Muscle of leg (tissue), 3 donors: ENCODE measurements at regions not wholly inside any gene's neighbourhood (a gene's known extent, or its start where the extent isn't known, plus 50 kb on each side); places are given as distances from the start of the nearest gene placed in this dataset.

Experiments used
- DNase-seq: peaks from one replicate; pipeline ENCODE4 v3.0.0; 2013
- H3K27ac ChIP-seq: one replicate; pipeline ENCODE4 v1.5.1; 2013; ENCODE audit warnings: mild to moderate bottlenecking, low read length, control low read depth
- H3K27me3 ChIP-seq: one replicate; pipeline ENCODE4 v1.6.1; 2013; ENCODE audit warnings: low read length; ENCODE audit not compliant: control insufficient read depth, insufficient read depth
- H3K36me3 ChIP-seq: one replicate; pipeline ENCODE4 v1.6.1; 2013; ENCODE audit warnings: low read length; ENCODE audit not compliant: control insufficient read depth, insufficient read depth
- H3K4me1 ChIP-seq: one replicate; pipeline ENCODE4 v1.6.1; 2013; ENCODE audit warnings: low read length; ENCODE audit not compliant: control insufficient read depth, insufficient read depth
- H3K4me3 ChIP-seq: one replicate; pipeline ENCODE4 v1.5.1; 2013; ENCODE audit warnings: low read length, control low read depth
- H3K9me3 ChIP-seq: replicated peaks from 2 replicates; pipeline ENCODE4 v1.6.1; 2013; ENCODE audit warnings: low read depth, low read length; ENCODE audit not compliant: control insufficient read depth
- WGBS: methylation state at CpG from one replicate; pipeline ENCODE4 v1.1.5; 2013; ENCODE audit warnings: missing lambda C conversion rate; ENCODE audit not compliant: insufficient coverage; 5-methylcytosine and 5-hydroxymethylcytosine counted together

- Histone ChIP-seq H3K27me3 (no peaks in the 10 kb centered on the region), H3K9me3 (peaks cover 8% of the 10 kb centered on the region), H3K36me3 (no peaks in the 10 kb centered on the region), H3K27ac (no peak overlapping the region), H3K4me1 (no peaks in the 10 kb centered on the region), H3K4me3 (no peak overlapping the region)
- peak; percentile 13 for DNase-seq
- no CpG with 5 or more reads among the region's 1 CpG for WGBS
These were observed 568.2 kb downstream of the HDGFL1 start for GRCh38 chr6:23137611-23138010.

- Histone ChIP-seq H3K36me3 (no peaks in the 10 kb centered on the region), H3K27me3 (no peaks in the 10 kb centered on the region), H3K4me1 (no peaks in the 10 kb centered on the region), H3K4me3 (no peak overlapping the region), H3K9me3 (peaks cover 5% of the 10 kb centered on the region), H3K27ac (no peak overlapping the region)
- no peak for DNase-seq
These were observed 571.5 kb downstream of the HDGFL1 start for GRCh38 chr6:23140871-23141270.

GRCh38 chr6:23145781-23146180 lies 576.4 kb downstream of the HDGFL1 start:
- no peak overlapping the region for H3K27ac ChIP-seq
- H3K4me1 ChIP-seq = no peaks in the 10 kb centered on the region
- no peaks in the 10 kb centered on the region for H3K36me3 ChIP-seq
- H3K4me3 ChIP-seq = no peak overlapping the region
- peak; percentile 27 for DNase-seq
- H3K9me3 ChIP-seq = no peaks in the 10 kb centered on the region
- no peaks in the 10 kb centered on the region for H3K27me3 ChIP-seq
- no CpG with 5 or more reads among the region's 2 CpGs for WGBS

GRCh38 chr6:23154159-23154558 lies 584.8 kb downstream of the HDGFL1 start:
- Histone ChIP-seq H3K36me3 (no peaks in the 10 kb centered on the region), H3K9me3 (no peaks in the 10 kb centered on the region), H3K4me3 (no peak overlapping the region), H3K27me3 (no peaks in the 10 kb centered on the region), H3K27ac (no peak overlapping the region), H3K4me1 (no peaks in the 10 kb centered on the region)
- DNase-seq = no peak

GRCh38 chr6:23170049-23170448 lies 600.7 kb downstream of the HDGFL1 start:
- Histone ChIP-seq H3K27ac (no peak overlapping the region), H3K36me3 (no peaks in the 10 kb centered on the region), H3K9me3 (no peaks in the 10 kb centered on the region), H3K27me3 (no peaks in the 10 kb centered on the region), H3K4me3 (no peak overlapping the region), H3K4me1 (no peaks in the 10 kb centered on the region)
- no peak for DNase-seq
- no CpG with 5 or more reads among the region's 1 CpG for WGBS

- Histone ChIP-seq H3K4me1 (no peaks in the 10 kb centered on the region), H3K27me3 (no peaks in the 10 kb centered on the region), H3K9me3 (no peaks in the 10 kb centered on the region), H3K27ac (no peak overlapping the region), H3K36me3 (no peaks in the 10 kb centered on the region), H3K4me3 (no peak overlapping the region)
- DNase-seq = no peak
- WGBS = 24% methylated on average over 3 of the region's 3 CpGs
These were observed 603.9 kb downstream of the HDGFL1 start for GRCh38 chr6:23173234-23173633.

GRCh38 chr6:23174781-23175361 lies 605.5 kb downstream of the HDGFL1 start:
- DNase-seq = no peak
- Histone ChIP-seq H3K27me3 (no peaks in the 10 kb centered on the region), H3K4me1 (no peaks in the 10 kb centered on the region), H3K36me3 (no peaks in the 10 kb centered on the region), H3K4me3 (no peak overlapping the region), H3K9me3 (no peaks in the 10 kb centered on the region), H3K27ac (no peak overlapping the region)
- WGBS = no CpG with 5 or more reads among the region's 7 CpGs

- no peak overlapping the region for H3K4me3 ChIP-seq
- WGBS = no CpG with 5 or more reads among the region's 2 CpGs
- H3K9me3 ChIP-seq = no peaks in the 10 kb centered on the region
- no peaks in the 10 kb centered on the region for H3K36me3 ChIP-seq
- H3K27me3 ChIP-seq = no peaks in the 10 kb centered on the region
- DNase-seq = no peak
- H3K27ac ChIP-seq = no peak overlapping the region
- no peaks in the 10 kb centered on the region for H3K4me1 ChIP-seq
These were observed 606.0 kb downstream of the HDGFL1 start for GRCh38 chr6:23175391-23175790.

- H3K36me3 ChIP-seq = no peaks in the 10 kb centered on the region
- no peaks in the 10 kb centered on the region for H3K9me3 ChIP-seq
- no peak overlapping the region for H3K27ac ChIP-seq
- WGBS = 92% methylated on average over 2 of the region's 8 CpGs
- no peak for DNase-seq
- no peaks in the 10 kb centered on the region for H3K4me1 ChIP-seq
- no peak overlapping the region for H3K4me3 ChIP-seq
- no peaks in the 10 kb centered on the region for H3K27me3 ChIP-seq
These were observed 607.1 kb downstream of the HDGFL1 start for GRCh38 chr6:23176471-23176870.

GRCh38 chr6:23176883-23177282 lies 607.5 kb downstream of the HDGFL1 start:
- Histone ChIP-seq H3K27ac (no peak overlapping the region), H3K27me3 (no peaks in the 10 kb centered on the region), H3K4me1 (no peaks in the 10 kb centered on the region), H3K36me3 (no peaks in the 10 kb centered on the region), H3K4me3 (no peak overlapping the region), H3K9me3 (no peaks in the 10 kb centered on the region)
- 69% methylated on average over 9 of the region's 11 CpGs for WGBS
- DNase-seq = peak; percentile 68

- no peaks in the 10 kb centered on the region for H3K9me3 ChIP-seq
- H3K27me3 ChIP-seq = no peaks in the 10 kb centered on the region
- no peak overlapping the region for H3K27ac ChIP-seq
- peak; percentile 59 for DNase-seq
- no CpG with 5 or more reads among the region's 1 CpG for WGBS
- no peaks in the 10 kb centered on the region for H3K36me3 ChIP-seq
- H3K4me3 ChIP-seq = no peak overlapping the region
- no peaks in the 10 kb centered on the region for H3K4me1 ChIP-seq
These were observed 608.4 kb downstream of the HDGFL1 start for GRCh38 chr6:23177806-23178205.
